Inflammatory macrophage treated with lipopolysaccharide for 1 hour (primary cell): ENCODE measurements at regions not wholly inside any gene's neighbourhood (a gene's known extent, or its start where the extent isn't known, plus 50 kb on each side); places are given as distances from the start of the nearest gene placed in this dataset.
A peak's percentile ranks its signal among the peaks of the same experiment; 100 is the strongest.

ENCODE experiments used
- DNase-seq, 2 donors: peaks; one replicate each; pipeline ENCODE4 v3.0.0-alpha.2; 2020 to 2022

GRCh38 chr7:81605493-81605892 is 164.4 kb downstream of the HGF start:
- no peak for DNase-seq

GRCh38 chr7:81604808-81605174 is 165.1 kb downstream of the HGF start:
- no peak for DNase-seq

GRCh38 chr7:81604075-81604807 is 165.6 kb downstream of the HGF start:
- DNase-seq: no peak

DNA sequence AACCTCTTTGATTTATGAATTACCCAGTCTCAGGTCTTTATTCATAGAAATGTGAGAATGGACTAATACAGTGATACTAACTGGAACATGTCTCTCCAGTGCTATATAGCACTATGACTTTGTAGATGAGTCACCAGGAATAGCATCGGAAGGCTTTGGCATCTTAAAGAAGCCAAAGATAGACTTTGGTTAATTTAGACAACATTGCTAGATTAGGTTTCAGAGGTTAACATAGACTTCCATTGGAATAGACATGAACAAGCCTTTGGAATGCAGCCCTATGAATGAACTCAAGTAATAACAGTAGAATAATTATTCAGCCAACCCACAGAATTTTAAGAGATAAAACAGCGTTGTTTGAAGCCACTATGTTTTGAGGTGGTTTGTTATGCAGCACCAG is 169.2 kb downstream of the HGF start:
- no peak for DNase-seq

DNA sequence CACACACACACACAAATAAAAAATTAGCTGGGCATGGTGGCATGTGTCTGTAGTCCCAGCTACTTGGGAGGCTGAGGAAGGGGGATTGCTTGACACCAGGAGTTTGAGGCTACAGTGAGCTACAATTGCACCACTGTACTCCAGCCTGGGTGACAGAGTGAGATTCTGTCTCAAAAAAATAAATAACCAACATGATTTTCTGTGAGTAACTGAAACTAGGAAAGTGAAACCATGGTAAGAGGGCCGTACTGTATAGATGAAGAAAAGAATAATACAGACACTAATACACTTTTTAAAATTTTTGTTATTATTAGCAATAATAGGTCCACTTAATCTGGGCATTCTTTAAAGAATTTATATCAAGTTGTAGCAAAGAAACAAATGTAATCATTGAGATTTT is 170.9 kb downstream of the HGF start:
- no peak for DNase-seq

GRCh38 chr7:81594767-81595166 is 175.1 kb downstream of the HGF start:
- no peak for DNase-seq

- no peak for DNase-seq
Observed at GRCh38 chr7:81590131-81590530, 179.7 kb downstream of the HGF start.

DNA sequence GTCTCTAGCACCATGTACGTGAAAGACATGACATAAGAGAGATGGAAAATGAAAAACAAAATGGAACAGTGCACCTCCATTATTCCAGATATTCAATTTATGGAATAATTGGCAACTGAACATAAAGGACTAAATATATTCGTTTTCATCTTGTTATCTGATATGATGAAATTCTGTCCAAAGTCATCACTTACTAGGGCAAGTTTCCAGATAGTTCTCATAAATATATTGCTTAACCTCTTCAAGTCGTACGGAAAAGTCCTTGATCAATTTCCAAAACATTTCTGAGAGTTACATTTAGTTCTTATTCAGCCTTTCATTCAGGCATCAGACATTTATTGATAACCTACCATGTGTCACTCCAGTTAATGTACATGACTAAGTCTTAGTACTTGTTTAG is 185.2 kb downstream of the HGF start:
- no peak for DNase-seq

DNA sequence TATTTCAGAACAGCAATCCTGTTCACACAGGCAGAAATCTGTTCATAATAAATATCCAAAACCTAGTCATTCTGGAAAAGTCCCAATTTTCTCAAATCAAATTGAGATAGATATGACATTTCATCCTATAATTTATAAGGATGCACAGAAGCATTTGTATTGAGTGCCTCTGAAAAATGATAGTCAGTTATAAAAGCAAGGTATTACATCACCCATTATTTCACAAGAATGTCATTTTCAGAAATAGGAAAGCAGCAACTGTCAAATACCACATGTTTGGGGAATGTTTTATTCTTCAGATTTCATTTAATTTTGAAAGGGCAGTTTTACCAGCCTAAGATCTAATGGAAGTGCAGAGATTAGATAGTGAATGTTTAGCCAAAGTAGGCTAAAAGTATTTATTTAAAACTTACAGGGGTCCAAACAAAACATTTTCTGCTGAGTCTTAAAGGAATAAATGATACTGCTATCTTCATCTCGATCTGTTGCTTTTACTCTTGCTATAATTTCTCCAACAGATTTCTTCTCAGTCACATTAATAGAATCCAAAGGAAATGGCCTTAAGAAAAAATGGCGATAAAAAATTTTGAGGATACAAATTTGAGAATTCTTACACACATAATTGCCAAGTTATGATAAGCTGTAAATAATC is 185.8 kb downstream of the HGF start:
- peak; percentile 18 to 45 for DNase-seq

- DNase-seq: no peak
Observed at GRCh38 chr7:81583090-81583489, 186.8 kb downstream of the HGF start.

DNA sequence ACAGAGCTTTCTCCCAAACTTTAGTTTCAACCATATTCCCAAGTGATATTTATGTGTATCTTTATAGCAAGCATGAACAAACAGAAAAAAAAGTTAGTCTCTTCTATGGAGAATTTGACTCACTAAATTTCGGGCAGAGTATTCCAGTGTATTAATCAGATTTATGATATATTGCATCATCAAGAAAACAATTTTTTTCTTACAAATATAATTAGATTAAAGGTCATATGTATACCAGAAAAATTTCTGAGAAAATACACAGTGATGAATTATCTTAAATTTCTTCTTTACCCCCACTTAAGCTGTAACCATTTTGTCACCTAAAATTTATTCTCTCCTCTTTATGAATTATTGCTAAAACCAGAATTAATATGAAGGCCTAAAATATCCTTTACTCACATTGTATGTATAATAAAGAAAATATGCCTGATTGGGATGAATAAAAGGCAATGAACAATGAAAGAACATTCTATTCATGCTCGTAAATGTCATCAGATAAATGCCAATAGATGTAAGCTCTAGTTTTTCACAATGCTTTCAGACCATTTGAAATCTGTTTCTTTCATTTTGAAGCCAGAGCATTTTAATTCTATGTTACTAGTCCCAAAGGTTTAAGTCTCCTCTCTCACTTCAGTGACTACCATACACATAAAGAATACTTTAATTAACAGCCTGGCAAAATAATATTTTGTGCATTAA is 192.1 kb downstream of the HGF start:
- no peak for DNase-seq

DNA sequence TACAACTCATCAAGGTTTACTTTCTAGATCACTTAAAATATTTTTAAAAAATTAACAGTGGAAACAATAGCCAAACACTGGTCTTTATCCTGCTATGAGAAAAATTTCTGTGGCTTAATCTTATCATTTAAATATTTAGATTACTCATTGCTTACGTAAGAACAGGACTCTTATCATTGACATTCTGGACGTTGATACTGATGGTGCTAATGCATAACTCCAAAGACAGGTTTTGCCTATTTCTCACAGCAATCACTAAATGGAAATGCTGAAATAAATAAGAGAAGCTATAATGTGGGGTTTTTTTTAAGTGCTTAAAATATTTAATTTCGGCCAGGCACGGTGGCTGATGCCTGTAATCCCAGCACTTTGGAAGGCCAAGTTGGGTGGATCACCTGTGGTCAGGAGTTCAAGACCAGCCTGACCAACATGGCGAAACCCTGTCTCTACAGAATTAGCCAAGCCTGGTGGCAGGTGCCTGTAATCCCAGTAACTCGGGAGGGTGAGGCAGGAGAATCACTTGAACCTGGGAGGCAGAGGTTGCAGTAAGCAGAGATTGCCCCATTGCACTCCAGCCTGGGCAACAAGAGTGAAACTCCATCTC is 195.0 kb downstream of the HGF start:
- no peak for DNase-seq

- no peak for DNase-seq
Observed at GRCh38 chr7:81573932-81574331, 195.9 kb downstream of the HGF start.

- no peak for DNase-seq
Observed at GRCh38 chr7:81573128-81573527, 196.7 kb downstream of the HGF start.

- no peak for DNase-seq
Observed at GRCh38 chr7:81562581-81562980, 207.3 kb downstream of the HGF start.

GRCh38 chr7:81560708-81561107 is 209.1 kb downstream of the HGF start:
- DNase-seq: no peak

GRCh38 chr7:81549484-81550016 is 220.3 kb downstream of the HGF start:
- no peak for DNase-seq

GRCh38 chr7:81534996-81535395 is 234.9 kb downstream of the HGF start:
- DNase-seq: no peak

DNA sequence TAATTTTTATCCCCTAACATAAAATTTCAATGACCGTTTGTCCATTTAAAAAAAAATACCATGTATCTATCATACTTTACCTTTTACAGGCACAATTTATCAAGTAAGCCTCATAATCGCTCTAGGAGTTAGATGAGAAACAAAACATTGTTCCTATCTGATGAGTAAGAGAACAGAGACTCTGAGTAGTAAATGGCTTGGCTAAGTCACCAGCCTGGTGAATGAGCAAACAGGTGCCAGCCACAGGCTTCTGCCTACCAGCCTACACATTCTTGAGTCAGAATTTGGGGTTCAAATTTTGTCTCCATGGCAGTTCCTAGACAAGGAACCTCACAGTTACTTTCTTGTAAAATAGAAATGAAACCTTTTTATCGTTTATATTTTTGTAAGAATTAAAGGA is 235.4 kb downstream of the HGF start:
- DNase-seq: no peak

DNA sequence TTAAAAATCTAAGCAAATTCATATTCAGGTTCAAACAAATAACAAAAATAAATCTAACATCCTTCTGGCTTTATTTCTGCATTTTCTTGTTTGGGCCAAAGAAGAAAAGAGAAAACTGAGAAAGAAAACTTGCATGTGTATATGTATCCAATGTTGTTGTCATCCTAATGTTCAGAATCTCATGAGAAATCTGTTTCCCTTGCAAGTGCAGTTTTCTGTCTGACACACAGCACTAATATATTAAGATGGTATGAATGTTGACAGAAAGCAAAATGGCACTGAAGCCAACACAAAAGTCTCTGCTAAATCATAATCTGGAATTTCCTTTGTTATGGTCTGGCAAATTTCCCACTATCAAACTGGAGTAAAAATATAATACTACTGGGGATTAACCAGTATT is 235.9 kb downstream of the HGF start:
- DNase-seq: no peak

GRCh38 chr7:81533426-81533825 is 236.4 kb downstream of the HGF start:
- DNase-seq: no peak

DNA sequence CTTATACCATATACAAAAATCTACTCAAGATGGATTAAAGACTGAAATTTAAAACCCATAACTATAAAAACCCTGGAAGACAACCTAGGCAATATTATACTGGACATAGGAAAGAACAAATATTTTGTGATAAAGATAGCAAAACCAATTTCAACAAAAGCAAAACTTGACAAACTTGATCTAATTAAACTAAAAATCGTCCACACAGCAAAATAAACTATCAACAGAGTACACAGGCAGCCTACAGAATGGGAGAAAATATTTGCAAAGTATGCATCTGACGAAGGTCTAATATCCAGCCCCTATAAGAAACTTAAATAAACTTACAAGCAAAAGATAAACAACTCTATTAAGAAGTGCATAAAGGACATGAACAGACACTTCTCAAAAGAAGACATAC is 240.1 kb downstream of the HGF start:
- DNase-seq: no peak

GRCh38 chr7:81527651-81528050 is 242.2 kb downstream of the HGF start:
- DNase-seq: no peak

GRCh38 chr7:81526971-81527370 is 242.9 kb downstream of the HGF start:
- DNase-seq: no peak
